ENCODE measurements at regions not wholly inside any gene's neighbourhood (a gene's known extent, or its start where the extent isn't known, plus 50 kb on each side); places are given as distances from the start of the nearest gene placed in this dataset.
A peak's percentile ranks its signal among the peaks of the same experiment; 100 is the strongest.

- intact Hi-C loops (cut with DNase I; ENCODE audit: low total_unique reads): loop anchor here (5.0 to 10.0 kb wide), 2 partner anchors 1177 to 1415 kb away; no protein-coding TSS in a partner anchor
- Histone ChIP-seq H3K27ac (no peak overlapping the region), H3K36me3 (no peaks in the 10 kb centered on the region), H3K9me3 (no peaks in the 10 kb centered on the region), H3K4me1 (no peaks in the 10 kb centered on the region), H3K4me3 (no peak overlapping the region), H3K27me3 (no peaks in the 10 kb centered on the region)
- TF ChIP-seq, protein P1, sequence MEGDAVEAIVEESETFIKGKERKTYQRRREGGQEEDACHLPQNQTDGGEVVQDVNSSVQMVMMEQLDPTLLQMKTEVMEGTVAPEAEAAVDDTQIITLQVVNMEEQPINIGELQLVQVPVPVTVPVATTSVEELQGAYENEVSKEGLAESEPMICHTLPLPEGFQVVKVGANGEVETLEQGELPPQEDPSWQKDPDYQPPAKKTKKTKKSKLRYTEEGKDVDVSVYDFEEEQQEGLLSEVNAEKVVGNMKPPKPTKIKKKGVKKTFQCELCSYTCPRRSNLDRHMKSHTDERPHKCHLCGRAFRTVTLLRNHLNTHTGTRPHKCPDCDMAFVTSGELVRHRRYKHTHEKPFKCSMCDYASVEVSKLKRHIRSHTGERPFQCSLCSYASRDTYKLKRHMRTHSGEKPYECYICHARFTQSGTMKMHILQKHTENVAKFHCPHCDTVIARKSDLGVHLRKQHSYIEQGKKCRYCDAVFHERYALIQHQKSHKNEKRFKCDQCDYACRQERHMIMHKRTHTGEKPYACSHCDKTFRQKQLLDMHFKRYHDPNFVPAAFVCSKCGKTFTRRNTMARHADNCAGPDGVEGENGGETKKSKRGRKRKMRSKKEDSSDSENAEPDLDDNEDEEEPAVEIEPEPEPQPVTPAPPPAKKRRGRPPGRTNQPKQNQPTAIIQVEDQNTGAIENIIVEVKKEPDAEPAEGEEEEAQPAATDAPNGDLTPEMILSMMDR (IDR thresholded peaks at IDR 0.05): peak in 2 of 7 experiments; percentile 43 to 47
- no peak for TF ChIP-seq POLR2A (IDR thresholded peaks at IDR 0.05)
- 29 to 33% (median 31%) methylated on average over 3 of the region's 3 CpGs for WGBS, 5 donors
- peak in 1 of 2 donors; percentile 36 for DNase-seq
Measured at GRCh38 chr7:13279854-13280435, 592.5 kb downstream of the ARL4A start.

GRCh38 chr7:13282377-13282980 is 595.0 kb downstream of the ARL4A start:
- peak in 1 of 2 donors; percentile 53 for DNase-seq

DNA sequence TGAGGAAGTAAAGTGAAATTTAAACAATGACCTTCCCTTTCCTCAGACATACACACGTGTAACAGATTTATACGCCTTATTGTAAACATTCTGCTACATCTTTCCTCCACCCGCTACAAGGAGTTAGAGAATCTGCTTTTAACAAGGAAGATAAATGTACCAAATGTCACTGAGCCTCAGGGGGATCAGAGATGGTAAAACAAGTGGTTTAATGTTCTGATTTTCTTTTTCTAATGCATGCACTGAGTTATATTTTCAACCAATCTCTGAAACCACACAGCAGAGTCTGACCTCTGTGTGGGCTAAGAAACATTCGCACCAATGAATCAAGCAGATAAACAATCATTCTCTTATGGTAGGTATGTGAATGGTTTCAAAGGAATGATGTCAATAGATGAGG is 599.5 kb downstream of the ARL4A start:
- Histone ChIP-seq H3K9me3 (no peaks in the 10 kb centered on the region), H3K27me3 (no peaks in the 10 kb centered on the region), H3K4me3 (no peak overlapping the region), H3K4me1 (no peaks in the 10 kb centered on the region), H3K27ac (no peak overlapping the region), H3K36me3 (no peaks in the 10 kb centered on the region)
- TF ChIP-seq POLR2AphosphoS5 (IDR thresholded peaks at IDR 0.05): no peak
- WGBS, 5 donors: 36 to 56% (median 47%) methylated on average over 4 of the region's 4 CpGs
- no peak for DNase-seq
- intact Hi-C loops (cut with DNase I; ENCODE audit: low total_unique reads): loop anchor here (10.0 kb wide), 1 partner anchor 1408 kb away; no protein-coding TSS in a partner anchor

More at GRCh38 chr7:13282377-13282980, 595.0 kb downstream of the ARL4A start:
- H3K27me3 ChIP-seq: no peaks in the 10 kb centered on the region
- no peaks in the 10 kb centered on the region for H3K9me3 ChIP-seq
- no peak overlapping the region for H3K4me3 ChIP-seq
- no peaks in the 10 kb centered on the region for H3K36me3 ChIP-seq
- WGBS, 5 donors: 50 to 66% (median 60%) methylated on average over 3 of the region's 3 CpGs
- H3K4me1 ChIP-seq: no peaks in the 10 kb centered on the region
- no peak for TF ChIP-seq EP300 (IDR thresholded peaks at IDR 0.05)
- TF ChIP-seq POLR2AphosphoS5 (IDR thresholded peaks at IDR 0.05): no peak
- TF ChIP-seq POLR2A (IDR thresholded peaks at IDR 0.05): no peak
- TF ChIP-seq, protein P1 (IDR thresholded peaks at IDR 0.05): no peak
- intact Hi-C loops (cut with DNase I; ENCODE audit: low total_unique reads): loop anchor here (5.0 to 10.0 kb wide), 2 partner anchors 1175 to 1412 kb away; no protein-coding TSS in a partner anchor
- no peak overlapping the region for H3K27ac ChIP-seq

- Histone ChIP-seq H3K9me3 (no peaks in the 10 kb centered on the region), H3K4me1 (no peaks in the 10 kb centered on the region), H3K4me3 (no peak overlapping the region), H3K36me3 (no peaks in the 10 kb centered on the region), H3K27me3 (no peaks in the 10 kb centered on the region), H3K27ac (no peak overlapping the region)
- intact Hi-C loops (cut with DNase I; ENCODE audit: low total_unique reads): loop anchor here (10.0 kb wide), 1 partner anchor 1406 kb away; no protein-coding TSS in a partner anchor
- no peak for DNase-seq
- TF ChIP-seq POLR2AphosphoS5 (IDR thresholded peaks at IDR 0.05) (no peak), EP300 (IDR thresholded peaks at IDR 0.05) (no peak), POLR2A (IDR thresholded peaks at IDR 0.05) (no peak)
- TF ChIP-seq, protein P1 (IDR thresholded peaks at IDR 0.05): no peak
Measured at GRCh38 chr7:13288516-13288915, 601.1 kb downstream of the ARL4A start.

DNA sequence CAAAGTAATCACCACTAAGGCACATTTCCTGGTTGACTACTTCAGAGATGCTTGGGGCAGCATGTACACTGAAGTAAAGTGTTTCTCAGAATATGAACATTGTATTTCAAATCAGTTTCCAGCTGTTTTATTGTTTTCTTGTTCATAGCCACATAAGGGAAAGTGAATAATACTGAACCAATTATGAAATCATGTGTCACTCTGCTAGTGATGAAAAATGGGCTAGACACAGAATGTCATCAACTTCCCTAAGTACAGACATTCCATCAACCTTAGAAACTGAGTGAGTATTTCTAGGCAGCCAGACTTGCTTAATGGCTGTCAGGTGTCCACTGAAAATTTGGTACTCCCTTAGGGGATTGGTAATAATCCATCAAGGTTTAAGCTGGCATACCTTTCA is 603.5 kb downstream of the ARL4A start:
- H3K27ac ChIP-seq: no peak overlapping the region
- no peaks in the 10 kb centered on the region for H3K27me3 ChIP-seq
- intact Hi-C loops (cut with DNase I; ENCODE audit: low total_unique reads): no loop called here
- H3K4me3 ChIP-seq: no peak overlapping the region
- no peaks in the 10 kb centered on the region for H3K9me3 ChIP-seq
- H3K36me3 ChIP-seq: no peaks in the 10 kb centered on the region
- no peaks in the 10 kb centered on the region for H3K4me1 ChIP-seq
- DNase-seq: no peak
- TF ChIP-seq, protein P1 (IDR thresholded peaks at IDR 0.05): no peak
- no peak for TF ChIP-seq EP300 (IDR thresholded peaks at IDR 0.05)
- TF ChIP-seq POLR2AphosphoS5 (IDR thresholded peaks at IDR 0.05): no peak

Data from stomach (tissue), 8 donors.